Stimulated activated CD4-positive, alpha-beta T cell treated with anti-CD3 and anti-CD28 coated beads, Interleukin-2, amount 100 ng/mL, for 4 hours (primary cell): ENCODE measurements at regions not wholly inside any gene's neighbourhood (a gene's known extent, or its start where the extent isn't known, plus 50 kb on each side); places are given as distances from the start of the nearest gene placed in this dataset.
"Not testable (repeated sequence)": the region's sequence is repeated elsewhere in the genome, so short reads cannot be mapped to it uniquely, and the experiment has no call there.

Experiments
- DNase-seq: peaks from one replicate; pipeline ENCODE4 v3.0.0-alpha.2; 2020; ENCODE audit warnings: low read depth

GRCh38 chr4:14371131-14371530 lies 631.1 kb upstream of the CPEB2 start:
- DNase-seq: no peak

- DNase-seq: no peak
Measured at GRCh38 chr4:14375816-14376215, 626.5 kb upstream of the CPEB2 start.

- no peak for DNase-seq
Measured at GRCh38 chr4:14379183-14379582, 623.1 kb upstream of the CPEB2 start.

- no peak for DNase-seq
Measured at GRCh38 chr4:14383652-14384051, 618.6 kb upstream of the CPEB2 start.

GRCh38 chr4:14384824-14385223 lies 617.5 kb upstream of the CPEB2 start:
- DNase-seq: no peak

- DNase-seq: no peak
Measured at GRCh38 chr4:14386196-14386595, 616.1 kb upstream of the CPEB2 start.

- DNase-seq: no peak
Measured at GRCh38 chr4:14387647-14388046, 614.6 kb upstream of the CPEB2 start.

GRCh38 chr4:14392378-14392777 lies 609.9 kb upstream of the CPEB2 start:
- no peak for DNase-seq

- DNase-seq: no peak
Measured at GRCh38 chr4:14396183-14396582, 606.1 kb upstream of the CPEB2 start.

GRCh38 chr4:14399848-14400247 lies 602.4 kb upstream of the CPEB2 start:
- no peak for DNase-seq

GRCh38 chr4:14400307-14400706 lies 602.0 kb upstream of the CPEB2 start:
- DNase-seq: no peak

GRCh38 chr4:14403132-14403531 lies 599.1 kb upstream of the CPEB2 start:
- no peak for DNase-seq

- no peak for DNase-seq
Measured at GRCh38 chr4:14404730-14405129, 597.6 kb upstream of the CPEB2 start.

GRCh38 chr4:14410516-14410915 lies 591.8 kb upstream of the CPEB2 start:
- DNase-seq: no peak

- no peak for DNase-seq
Measured at GRCh38 chr4:14415146-14415545, 587.1 kb upstream of the CPEB2 start.

GRCh38 chr4:14419516-14419915 lies 582.8 kb upstream of the CPEB2 start:
- no peak for DNase-seq

- DNase-seq: not testable (repeated sequence)
Measured at GRCh38 chr4:14426297-14426696, 576.0 kb upstream of the CPEB2 start.

- DNase-seq: no peak
Measured at GRCh38 chr4:14428125-14428524, 574.2 kb upstream of the CPEB2 start.

GRCh38 chr4:14431155-14432134 lies 570.8 kb upstream of the CPEB2 start:
- DNase-seq: no peak

- DNase-seq: no peak
Measured at GRCh38 chr4:14434483-14434882, 567.8 kb upstream of the CPEB2 start.

GRCh38 chr4:14434916-14435315 lies 567.4 kb upstream of the CPEB2 start:
- no peak for DNase-seq

- DNase-seq: no peak
Measured at GRCh38 chr4:14441561-14441960, 560.7 kb upstream of the CPEB2 start.

- no peak for DNase-seq
Measured at GRCh38 chr4:14445882-14446281, 556.4 kb upstream of the CPEB2 start.

- DNase-seq: no peak
Measured at GRCh38 chr4:14446311-14446710, 556.0 kb upstream of the CPEB2 start.
